Hepatocyte (in vitro differentiated cells): ENCODE measurements at regions not wholly inside any gene's neighbourhood (a gene's known extent, or its start where the extent isn't known, plus 50 kb on each side); places are given as distances from the start of the nearest gene placed in this dataset.
A peak's percentile ranks its signal among the peaks of the same experiment; 100 is the strongest.

ENCODE experiments used
- DNase-seq: peaks from one replicate; pipeline ENCODE4 v3.0.0-alpha.2; 2016; ENCODE audit warnings: low spot score
- H2AFZ ChIP-seq: fragments of 200-600 bp; sonication (generic); 2 replicates; pipeline ENCODE4 v1.6.0; 2016; ENCODE audit warnings: antibody characterized with exemption, mild to moderate bottlenecking
- H3K27ac ChIP-seq: fragments of 200-600 bp; sonication (generic); 2 replicates; pipeline ENCODE4 v1.5.1; 2016; ENCODE audit warnings: mild to moderate bottlenecking
- H3K27me3 ChIP-seq: fragments of 200-600 bp; sonication (generic); 2 replicates; pipeline ENCODE4 v1.6.1; 2016
- H3K36me3 ChIP-seq: fragments of 200-600 bp; sonication (generic); replicated peaks from 2 replicates; pipeline ENCODE4 v1.5.1; 2016; ENCODE audit warnings: low read depth; ENCODE audit not compliant: insufficient read depth
- H3K4me1 ChIP-seq: fragments of 200-600 bp; sonication (generic); 2 replicates; pipeline ENCODE4 v1.5.1; 2016; ENCODE audit warnings: mild to moderate bottlenecking, moderate library complexity; ENCODE audit not compliant: insufficient read depth
- H3K4me2 ChIP-seq: fragments of 200-600 bp; sonication (generic); 2 replicates; pipeline ENCODE4 v1.6.0; 2016
- H3K4me3 ChIP-seq: fragments of 200-600 bp; sonication (generic); 2 replicates; pipeline ENCODE4 v1.5.1; 2016; ENCODE audit warnings: mild to moderate bottlenecking
- H3K79me2 ChIP-seq: fragments of 200-600 bp; sonication (generic); 2 replicates; pipeline ENCODE4 v1.6.0; 2017; ENCODE audit warnings: mild to moderate bottlenecking
- H3K9me2 ChIP-seq: fragments of 200-600 bp; sonication (generic); replicated peaks from 2 replicates; pipeline ENCODE4 v1.6.0; 2017; ENCODE audit warnings: mild to moderate bottlenecking; ENCODE audit not compliant: insufficient read depth
- H3K9me3 ChIP-seq: fragments of 200-600 bp; sonication (generic); 2 replicates; pipeline ENCODE4 v1.5.1; 2016; ENCODE audit warnings: low read depth, mild to moderate bottlenecking
- H4K20me1 ChIP-seq: fragments of 200-600 bp; sonication (generic); 2 replicates; pipeline ENCODE4 v1.6.0; 2016; ENCODE audit warnings: mild to moderate bottlenecking; ENCODE audit not compliant: insufficient read depth, poor library complexity, severe bottlenecking
- CTCF ChIP-seq: fragments of 200-600 bp; sonication (generic); IDR thresholded peaks from 2 replicates; pipeline ENCODE4 v1.5.1; 2016; ENCODE audit warnings: antibody characterized with exemption, mild to moderate bottlenecking; ENCODE audit not compliant: poor library complexity
- EZH2 ChIP-seq: fragments of 200-600 bp; sonication (generic); IDR thresholded peaks from 2 replicates; pipeline ENCODE4 v1.6.1; 2016; ENCODE audit warnings: antibody characterized with exemption, mild to moderate bottlenecking, borderline replicate concordance
- EZH2phosphoT487 ChIP-seq: fragments of 200-600 bp; sonication (generic); IDR thresholded peaks from one replicate; pipeline ENCODE4 v1.6.1; 2018; ENCODE audit warnings: antibody characterized with exemption, mild to moderate bottlenecking, low read depth, moderate library complexity; ENCODE audit not compliant: unreplicated experiment, severe bottlenecking
- WGBS: methylation state at CpG from one replicate; pipeline ENCODE4 v1.1.6; 2016; ENCODE audit warnings: low lambda C conversion rate; ENCODE audit errors: missing lambda C conversion rate; 5-methylcytosine and 5-hydroxymethylcytosine counted together

DNA sequence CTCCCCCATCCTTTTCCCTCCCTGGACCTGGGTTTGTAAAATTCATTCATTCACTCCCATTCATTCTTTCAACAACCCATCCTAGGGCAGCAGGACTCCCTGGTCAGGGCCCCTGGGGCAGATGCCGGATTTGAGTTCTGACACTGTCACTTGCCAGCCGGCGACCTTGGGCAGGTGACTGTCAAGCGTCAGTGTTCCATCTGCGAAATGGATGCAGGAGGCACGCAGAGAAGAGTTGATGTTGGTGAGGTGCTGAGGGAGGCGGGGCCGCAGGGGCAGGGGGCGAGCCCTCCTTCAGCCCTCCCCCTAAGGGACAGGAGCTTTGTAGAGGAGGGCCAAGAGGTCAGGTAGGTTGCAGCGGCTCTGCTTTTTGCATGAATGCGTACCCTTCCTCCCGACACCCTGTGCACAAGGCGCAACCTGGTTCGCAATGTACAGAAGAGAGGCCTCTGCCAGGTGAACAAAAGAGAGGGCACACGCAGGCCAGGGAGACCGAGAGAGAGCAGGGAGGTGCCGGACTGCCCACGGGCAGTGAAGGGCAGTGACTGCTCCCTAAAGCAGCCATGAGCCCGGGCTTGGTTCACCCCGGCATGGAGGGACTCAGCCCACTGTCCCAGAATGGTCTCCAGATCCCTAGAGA lies 128.1 kb downstream of the BARX1 start:
- Histone ChIP-seq H3K27ac (no peak overlapping the region), H3K9me2 (no peaks in the 10 kb centered on the region), H3K4me1 (peaks cover 14% of the 10 kb centered on the region), H2AFZ (no peak overlapping the region), H3K4me3 (no peak overlapping the region), H4K20me1 (no peaks in the 10 kb centered on the region), H3K27me3 (peaks cover 11% of the 10 kb centered on the region), H3K36me3 (no peaks in the 10 kb centered on the region), H3K4me2 (peak overlapping the region; percentile 99), H3K9me3 (no peaks in the 10 kb centered on the region), H3K79me2 (no peaks in the 10 kb centered on the region)
- no peak for TF ChIP-seq EZH2
- no peak for TF ChIP-seq CTCF
- TF ChIP-seq EZH2phosphoT487 = no peak
- DNase-seq = no peak
- 65% methylated on average over 20 of the region's 20 CpGs for WGBS

- 48% methylated on average over 28 of the region's 36 CpGs for WGBS
These were observed 128.9 kb downstream of the BARX1 start for GRCh38 chr9:93826209-93826608.

DNA sequence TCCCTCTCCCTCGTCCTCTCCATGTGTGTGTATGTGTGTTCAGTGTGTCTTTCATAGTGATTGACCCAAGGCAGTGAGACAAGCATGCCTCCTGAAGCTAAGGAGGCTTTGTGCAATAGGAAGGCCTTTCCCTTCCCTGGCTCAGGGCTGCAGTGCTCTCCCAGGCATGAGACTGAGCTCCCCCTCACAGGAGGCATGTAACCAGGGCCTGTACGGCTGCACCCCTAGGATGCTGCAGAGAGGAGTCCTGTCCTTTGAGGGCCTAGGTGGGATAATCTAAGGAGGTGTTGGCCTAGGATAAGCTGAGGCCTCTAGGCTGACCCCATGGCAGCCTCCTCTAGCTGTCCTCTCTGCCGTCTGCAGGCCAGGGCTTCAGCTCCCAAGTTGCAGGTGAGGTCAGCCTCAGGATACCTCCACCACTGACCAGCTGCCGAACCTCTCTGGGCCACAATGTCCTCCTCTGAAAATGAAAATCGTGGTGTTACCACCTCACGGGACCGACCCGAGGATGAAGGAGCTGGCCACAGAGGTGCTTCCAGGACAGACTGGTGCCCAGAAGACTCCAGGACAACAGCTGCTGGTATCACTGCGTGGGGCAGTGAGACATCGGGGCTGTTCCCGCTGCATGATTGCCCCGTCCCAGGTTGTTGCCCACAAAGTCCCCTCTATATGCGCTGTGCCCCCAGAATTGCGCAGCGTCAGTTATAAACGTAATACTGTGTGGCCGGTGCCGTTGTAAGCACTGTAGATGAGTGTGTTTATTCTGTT lies 129.6 kb downstream of the BARX1 start:
- Histone ChIP-seq H3K4me2 (no peak overlapping the region), H3K79me2 (no peaks in the 10 kb centered on the region), H3K9me3 (no peaks in the 10 kb centered on the region), H3K4me1 (peaks cover 14% of the 10 kb centered on the region), H3K36me3 (no peaks in the 10 kb centered on the region), H2AFZ (no peak overlapping the region), H3K9me2 (no peaks in the 10 kb centered on the region), H3K27me3 (peaks cover 13% of the 10 kb centered on the region), H3K27ac (no peak overlapping the region), H3K4me3 (no peak overlapping the region), H4K20me1 (no peaks in the 10 kb centered on the region)
- DNase-seq = no peak
- WGBS = 93% methylated on average over 18 of the region's 18 CpGs
- no peak for TF ChIP-seq CTCF
- TF ChIP-seq EZH2 = no peak
- no peak for TF ChIP-seq EZH2phosphoT487

More at GRCh38 chr9:93826209-93826608, 128.9 kb downstream of the BARX1 start:
- DNase-seq = peak; percentile 11
- Histone ChIP-seq H3K9me3 (no peaks in the 10 kb centered on the region), H4K20me1 (no peaks in the 10 kb centered on the region), H3K4me3 (no peak overlapping the region), H3K27me3 (peaks cover 13% of the 10 kb centered on the region), H2AFZ (no peak overlapping the region), H3K36me3 (no peaks in the 10 kb centered on the region), H3K4me2 (no peak overlapping the region), H3K79me2 (no peaks in the 10 kb centered on the region), H3K27ac (no peak overlapping the region), H3K9me2 (no peaks in the 10 kb centered on the region), H3K4me1 (peaks cover 14% of the 10 kb centered on the region)
- TF ChIP-seq CTCF (peak; percentile 42), EZH2phosphoT487 (no peak), EZH2 (no peak)
